Activated CD8-positive, alpha-beta T cell treated with anti-CD3 and anti-CD28 coated beads for 36 hours (primary cell): ENCODE measurements at regions not wholly inside any gene's neighbourhood (a gene's known extent, or its start where the extent isn't known, plus 50 kb on each side); places are given as distances from the start of the nearest gene placed in this dataset.

Source experiments
- ATAC-seq: fragments of 200-7000 bp; cut with Tn5 transposase; one replicate; pipeline ENCODE4 v1.10.0; 2021; ENCODE audit warnings: mild to moderate bottlenecking, moderate library complexity
- CTCF ChIA-PET: fragments of 350-600 bp; sonication (Branson Sonifier 250); formaldehyde crosslinking; loops from one replicate; lab custom pipeline; 2021; ENCODE audit warnings: antibody characterized with exemption; lab: Charles Lee
- POLR2A ChIA-PET: fragments of 350-600 bp; sonication (Branson Sonifier 250); formaldehyde crosslinking; loops from one replicate; lab custom pipeline; 2021; ENCODE audit warnings: antibody characterized with exemption; lab: Charles Lee
- DNase-seq: peaks from one replicate; pipeline ENCODE4 v3.0.0-alpha.2; 2020
- H3K27ac Mint-ChIP-seq: one replicate; pipeline ENCODE4 v1.8.0; 2021; ENCODE audit warnings: mild to moderate bottlenecking, mixed read lengths
- H3K27me3 Mint-ChIP-seq: one replicate; pipeline ENCODE4 v1.8.0; 2021; ENCODE audit warnings: mixed read lengths
- H3K36me3 Mint-ChIP-seq: one replicate; pipeline ENCODE4 v1.8.0; 2021; ENCODE audit warnings: low read depth, mixed read lengths
- H3K4me1 Mint-ChIP-seq: one replicate; pipeline ENCODE4 v1.8.0; 2021; ENCODE audit warnings: low read depth, mixed read lengths
- H3K4me3 Mint-ChIP-seq: one replicate; pipeline ENCODE4 v1.8.0; 2021; ENCODE audit warnings: mild to moderate bottlenecking, moderate library complexity, mixed read lengths
- H3K9me3 Mint-ChIP-seq: one replicate; pipeline ENCODE4 v1.8.0; 2021; ENCODE audit warnings: mixed read lengths
- CTCF ChIP-seq: fragments of 200-600 bp; IDR thresholded peaks from one replicate; pipeline ENCODE4 v1.8.0; 2022; ENCODE audit warnings: antibody characterized with exemption, mild to moderate bottlenecking
- intact Hi-C: fragments of 100-400 bp; cut with micrococcal nuclease; formaldehyde crosslinking; loops from one replicate; pipeline ENCODE4 v1.10.0; 2022

GRCh38 chr14:99098199-99098598, 173.8 kb downstream of the BCL11B start:
- ChIA-PET POLR2A (no interaction called here), CTCF (no interaction called here)
- no peaks in the 10 kb centered on the region for H3K27me3 Mint-ChIP-seq
- no peaks in the 10 kb centered on the region for H3K9me3 Mint-ChIP-seq
- H3K27ac Mint-ChIP-seq = no peak overlapping the region
- DNase-seq = no peak
- no peaks in the 10 kb centered on the region for H3K36me3 Mint-ChIP-seq
- intact Hi-C loops = no loop called here
- no peak for ATAC-seq
- no peaks in the 10 kb centered on the region for H3K4me1 Mint-ChIP-seq
- no peak overlapping the region for H3K4me3 Mint-ChIP-seq
- TF ChIP-seq CTCF = no peak

- ATAC-seq (no peak), DNase-seq (no peak)
- Mint-ChIP-seq H3K9me3 (no peaks in the 10 kb centered on the region), H3K4me1 (no peaks in the 10 kb centered on the region), H3K4me3 (no peak overlapping the region), H3K27ac (no peak overlapping the region), H3K36me3 (no peaks in the 10 kb centered on the region), H3K27me3 (no peaks in the 10 kb centered on the region)
- CTCF ChIA-PET = no interaction called here
- intact Hi-C loops = no loop called here
- POLR2A ChIA-PET = no interaction called here
- TF ChIP-seq CTCF = no peak
These were observed 172.8 kb downstream of the BCL11B start for GRCh38 chr14:99099051-99099787.

- ChIA-PET POLR2A (no interaction called here), CTCF (interaction anchor here (1.3 kb wide), 1 partner anchor 219 kb away, joined by 3 read pairs; no protein-coding TSS in a partner anchor)
- peaks cover 7% of the 10 kb centered on the region for H3K9me3 Mint-ChIP-seq
- ATAC-seq = no peak
- H3K36me3 Mint-ChIP-seq = peaks cover under 1% of the 10 kb centered on the region
- intact Hi-C loops = no loop called here
- H3K27me3 Mint-ChIP-seq = no peaks in the 10 kb centered on the region
- no peaks in the 10 kb centered on the region for H3K4me1 Mint-ChIP-seq
- TF ChIP-seq CTCF = no peak
- no peak overlapping the region for H3K27ac Mint-ChIP-seq
- no peak overlapping the region for H3K4me3 Mint-ChIP-seq
- no peak for DNase-seq
These were observed 171.3 kb downstream of the BCL11B start for GRCh38 chr14:99100497-99101270.

GRCh38 chr14:99101855-99102461, 170.0 kb downstream of the BCL11B start:
- no peaks in the 10 kb centered on the region for H3K27me3 Mint-ChIP-seq
- POLR2A ChIA-PET = no interaction called here
- DNase-seq (no peak), ATAC-seq (no peak)
- no peak for TF ChIP-seq CTCF
- H3K9me3 Mint-ChIP-seq = peaks cover 9% of the 10 kb centered on the region
- no peak overlapping the region for H3K4me3 Mint-ChIP-seq
- no peaks in the 10 kb centered on the region for H3K4me1 Mint-ChIP-seq
- intact Hi-C loops = no loop called here
- peaks cover 2% of the 10 kb centered on the region for H3K36me3 Mint-ChIP-seq
- CTCF ChIA-PET = interaction anchor here (1.3 kb wide), 1 partner anchor 218 kb away, joined by 3 read pairs; no protein-coding TSS in a partner anchor
- H3K27ac Mint-ChIP-seq = no peak overlapping the region
